KMS-11 (cell line): ENCODE measurements at regions not wholly inside any gene's neighbourhood (a gene's known extent, or its start where the extent isn't known, plus 50 kb on each side); places are given as distances from the start of the nearest gene placed in this dataset.

Experiments used
- H2AFZ ChIP-seq: fragments of 200-600 bp; sonication (generic); 2 replicates; pipeline ENCODE4 v1.6.1; 2016; ENCODE audit warnings: antibody characterized with exemption, mixed run types, low read depth
- H3K27ac ChIP-seq: fragments of 200-600 bp; sonication (generic); 2 replicates; pipeline ENCODE4 v1.6.1; 2016; ENCODE audit warnings: mild to moderate bottlenecking, mixed run types
- H3K27me3 ChIP-seq: fragments of 200-600 bp; sonication (generic); 2 replicates; pipeline ENCODE4 v1.6.1; 2017; ENCODE audit warnings: mild to moderate bottlenecking, low read depth, mixed run types, moderate library complexity; ENCODE audit not compliant: insufficient read depth
- H3K36me3 ChIP-seq: fragments of 200-600 bp; sonication (generic); 2 replicates; pipeline ENCODE4 v1.6.1; 2017; ENCODE audit warnings: mild to moderate bottlenecking, mixed run types; ENCODE audit not compliant: insufficient read depth
- H3K4me1 ChIP-seq: fragments of 200-600 bp; sonication (generic); 2 replicates; pipeline ENCODE4 v1.6.1; 2016; ENCODE audit warnings: mild to moderate bottlenecking, low read depth, mixed run types; ENCODE audit not compliant: poor library complexity, severe bottlenecking
- H3K4me2 ChIP-seq: fragments of 200-600 bp; sonication (generic); 2 replicates; pipeline ENCODE4 v1.7.0; 2016; ENCODE audit warnings: mild to moderate bottlenecking, mixed run types
- H3K4me3 ChIP-seq: fragments of 200-600 bp; sonication (generic); IDR thresholded peaks from 2 replicates; pipeline ENCODE4 v1.6.1; 2017; ENCODE audit warnings: low read depth, low read length, mixed read lengths; ENCODE audit not compliant: insufficient read depth
- H3K79me2 ChIP-seq: fragments of 200-600 bp; sonication (generic); 2 replicates; pipeline ENCODE4 v1.6.1; 2016; ENCODE audit warnings: low read depth, mixed run types; ENCODE audit not compliant: insufficient read depth
- H3K9ac ChIP-seq: fragments of 200-600 bp; sonication (generic); 2 replicates; pipeline ENCODE4 v1.6.1; 2016; ENCODE audit warnings: mild to moderate bottlenecking, mixed run types
- H4K20me1 ChIP-seq: fragments of 200-600 bp; sonication (generic); 2 replicates; pipeline ENCODE4 v1.6.1; 2016; ENCODE audit warnings: mild to moderate bottlenecking, mixed run types; ENCODE audit not compliant: insufficient read depth
- TF ChIP-seq, protein P1 (sequence below): fragments of 200-600 bp; sonication (generic); conservative IDR thresholded peaks from 2 replicates; pipeline ENCODE4 v1.6.1; 2017; ENCODE audit warnings: low read depth, mild to moderate bottlenecking, antibody characterized with exemption, low read length, moderate library complexity, mixed read lengths

- no peak overlapping the region for H3K9ac ChIP-seq
- no peak overlapping the region for H3K4me2 ChIP-seq
- no peaks in the 10 kb centered on the region for H3K79me2 ChIP-seq
- H4K20me1 ChIP-seq, result no peaks in the 10 kb centered on the region
- no peak overlapping the region for H3K4me3 ChIP-seq
- H3K4me1 ChIP-seq, result no peaks in the 10 kb centered on the region
- no peak overlapping the region for H2AFZ ChIP-seq
- H3K27me3 ChIP-seq, result no peaks in the 10 kb centered on the region
- TF ChIP-seq, protein P1, sequence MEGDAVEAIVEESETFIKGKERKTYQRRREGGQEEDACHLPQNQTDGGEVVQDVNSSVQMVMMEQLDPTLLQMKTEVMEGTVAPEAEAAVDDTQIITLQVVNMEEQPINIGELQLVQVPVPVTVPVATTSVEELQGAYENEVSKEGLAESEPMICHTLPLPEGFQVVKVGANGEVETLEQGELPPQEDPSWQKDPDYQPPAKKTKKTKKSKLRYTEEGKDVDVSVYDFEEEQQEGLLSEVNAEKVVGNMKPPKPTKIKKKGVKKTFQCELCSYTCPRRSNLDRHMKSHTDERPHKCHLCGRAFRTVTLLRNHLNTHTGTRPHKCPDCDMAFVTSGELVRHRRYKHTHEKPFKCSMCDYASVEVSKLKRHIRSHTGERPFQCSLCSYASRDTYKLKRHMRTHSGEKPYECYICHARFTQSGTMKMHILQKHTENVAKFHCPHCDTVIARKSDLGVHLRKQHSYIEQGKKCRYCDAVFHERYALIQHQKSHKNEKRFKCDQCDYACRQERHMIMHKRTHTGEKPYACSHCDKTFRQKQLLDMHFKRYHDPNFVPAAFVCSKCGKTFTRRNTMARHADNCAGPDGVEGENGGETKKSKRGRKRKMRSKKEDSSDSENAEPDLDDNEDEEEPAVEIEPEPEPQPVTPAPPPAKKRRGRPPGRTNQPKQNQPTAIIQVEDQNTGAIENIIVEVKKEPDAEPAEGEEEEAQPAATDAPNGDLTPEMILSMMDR, result no peak
- no peak overlapping the region for H3K27ac ChIP-seq
- no peaks in the 10 kb centered on the region for H3K36me3 ChIP-seq
Observed at GRCh38 chr6:1028723-1029122, 283.2 kb upstream of the FOXQ1 start.

- no peaks in the 10 kb centered on the region for H3K36me3 ChIP-seq
- TF ChIP-seq, protein P1, result no peak
- no peak overlapping the region for H3K4me2 ChIP-seq
- H3K27ac ChIP-seq, result no peak overlapping the region
- no peak overlapping the region for H3K9ac ChIP-seq
- no peak overlapping the region for H3K4me3 ChIP-seq
- H3K79me2 ChIP-seq, result no peaks in the 10 kb centered on the region
- H2AFZ ChIP-seq, result no peak overlapping the region
- H3K27me3 ChIP-seq, result no peaks in the 10 kb centered on the region
- H4K20me1 ChIP-seq, result no peaks in the 10 kb centered on the region
- no peaks in the 10 kb centered on the region for H3K4me1 ChIP-seq
Observed at GRCh38 chr6:1027795-1028569, 283.9 kb upstream of the FOXQ1 start.

DNA sequence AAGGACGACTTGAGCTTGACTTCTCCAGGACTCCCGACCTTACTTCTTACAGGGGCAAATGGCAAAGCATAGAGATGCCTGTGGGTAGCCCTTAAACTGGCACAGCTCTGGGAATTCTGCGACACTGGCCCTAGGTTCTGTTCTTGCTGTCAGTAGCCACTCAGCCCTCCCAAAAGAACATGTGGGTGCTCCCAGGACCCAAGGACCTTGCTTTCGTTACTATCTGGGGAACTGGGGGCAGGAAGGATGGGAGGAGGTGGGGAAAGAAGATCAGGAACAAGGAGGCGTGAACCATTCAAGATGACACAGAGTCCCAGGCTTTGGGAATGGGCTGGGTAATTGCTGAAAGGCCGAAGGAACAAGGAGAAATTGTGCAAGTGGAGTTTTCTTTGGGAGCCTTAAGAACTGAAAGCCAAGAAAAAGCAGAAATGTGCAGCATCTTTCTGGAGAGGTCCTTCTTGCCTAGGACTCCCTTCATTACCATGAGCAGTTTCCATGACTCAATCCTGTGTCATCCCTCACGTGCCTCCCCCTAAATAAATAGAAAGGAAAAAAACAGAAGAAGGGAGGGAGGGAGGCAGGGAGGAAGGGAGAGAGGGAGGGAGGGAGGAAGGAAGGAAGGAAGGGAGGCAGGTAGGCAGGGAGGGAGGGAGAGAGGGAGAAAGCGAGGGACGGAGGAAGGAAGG is 284.6 kb upstream of the FOXQ1 start:
- H3K27me3 ChIP-seq, result no peaks in the 10 kb centered on the region
- H3K27ac ChIP-seq, result no peak overlapping the region
- H3K4me2 ChIP-seq, result no peak overlapping the region
- no peaks in the 10 kb centered on the region for H3K79me2 ChIP-seq
- H3K4me3 ChIP-seq, result no peak overlapping the region
- H4K20me1 ChIP-seq, result no peaks in the 10 kb centered on the region
- H3K9ac ChIP-seq, result no peak overlapping the region
- TF ChIP-seq, protein P1, result no peak
- H3K36me3 ChIP-seq, result no peaks in the 10 kb centered on the region
- H3K4me1 ChIP-seq, result no peaks in the 10 kb centered on the region
- no peak overlapping the region for H2AFZ ChIP-seq

DNA sequence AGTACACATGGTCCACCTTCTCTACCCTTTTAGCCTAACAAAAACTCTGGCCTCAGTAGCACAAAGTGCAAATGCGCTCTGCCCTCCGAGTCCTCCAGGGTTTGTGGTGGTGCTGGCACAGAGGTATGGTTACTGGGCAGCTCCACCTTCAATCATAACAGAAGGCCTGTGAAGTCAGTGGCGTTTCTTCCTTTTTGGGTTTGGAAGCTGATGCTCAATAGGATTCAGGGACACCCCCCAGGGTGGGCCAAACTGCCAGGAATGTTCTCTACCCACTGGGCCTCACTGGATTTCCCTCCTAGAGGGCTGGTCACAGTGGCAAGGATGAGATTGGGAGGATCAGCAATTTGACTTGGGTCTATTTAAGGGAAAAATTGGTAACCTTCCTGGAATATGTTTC is 286.1 kb upstream of the FOXQ1 start:
- TF ChIP-seq, protein P1, result no peak
- no peak overlapping the region for H2AFZ ChIP-seq
- H3K27ac ChIP-seq, result no peak overlapping the region
- H3K27me3 ChIP-seq, result no peaks in the 10 kb centered on the region
- H3K4me3 ChIP-seq, result no peak overlapping the region
- H4K20me1 ChIP-seq, result no peaks in the 10 kb centered on the region
- no peak overlapping the region for H3K9ac ChIP-seq
- H3K4me2 ChIP-seq, result no peak overlapping the region
- H3K36me3 ChIP-seq, result no peaks in the 10 kb centered on the region
- no peaks in the 10 kb centered on the region for H3K79me2 ChIP-seq
- no peaks in the 10 kb centered on the region for H3K4me1 ChIP-seq
